H9 (cell line): ENCODE measurements at regions not wholly inside any gene's neighbourhood (a gene's known extent, or its start where the extent isn't known, plus 50 kb on each side); places are given as distances from the start of the nearest gene placed in this dataset.

Experiments used
- DNase-seq: peaks from one replicate; pipeline ENCODE4 v3.0.0-alpha.2; 2017
- H2AFZ ChIP-seq: one replicate; pipeline ENCODE4 v1.6.1; 2013; ENCODE audit warnings: mild to moderate bottlenecking, low read length, control low read depth, moderate library complexity
- H2AK5ac ChIP-seq: 2 replicates; pipeline ENCODE4 v1.6.1; 2013; ENCODE audit warnings: low read length, control low read depth, mixed read lengths; ENCODE audit not compliant: insufficient read length
- H2BK120ac ChIP-seq: one replicate; pipeline ENCODE4 v1.6.1; 2013; ENCODE audit warnings: low read depth, mild to moderate bottlenecking, low read length, control low read depth, inconsistent platforms; ENCODE audit not compliant: poor library complexity, severe bottlenecking
- H2BK12ac ChIP-seq: 2 replicates; pipeline ENCODE4 v1.6.1; 2013; ENCODE audit warnings: low read length, control low read depth, mixed read lengths, low read depth; ENCODE audit not compliant: insufficient read length
- H2BK15ac ChIP-seq: 2 replicates; pipeline ENCODE4 v1.6.1; 2013; ENCODE audit warnings: low read depth, low read length, control low read depth
- H2BK20ac ChIP-seq: one replicate; pipeline ENCODE4 v1.6.1; 2013; ENCODE audit warnings: low read depth, mild to moderate bottlenecking, low read length, control low read depth, inconsistent platforms; ENCODE audit not compliant: poor library complexity, severe bottlenecking
- H2BK5ac ChIP-seq: 2 replicates; pipeline ENCODE4 v1.6.1; 2013; ENCODE audit warnings: low read length, control low read depth, mixed read lengths; ENCODE audit not compliant: insufficient read length
- H3K14ac ChIP-seq: 2 replicates; pipeline ENCODE4 v1.6.1; 2013; ENCODE audit warnings: low read length, control low read depth; ENCODE audit not compliant: insufficient read depth
- H3K18ac ChIP-seq: 2 replicates; pipeline ENCODE4 v1.6.1; 2013; ENCODE audit warnings: low read depth, mild to moderate bottlenecking, mixed read lengths, low read length, control low read depth; ENCODE audit not compliant: insufficient read length
- H3K23ac ChIP-seq: 2 replicates; pipeline ENCODE4 v1.6.1; 2013; ENCODE audit warnings: low read length, control low read depth, mixed read lengths, low read depth; ENCODE audit not compliant: insufficient read length
- H3K23me2 ChIP-seq: 2 replicates; pipeline ENCODE4 v1.6.1; 2013; ENCODE audit warnings: low read depth, mild to moderate bottlenecking, mixed read lengths, low read length, control low read depth; ENCODE audit not compliant: insufficient read length, poor library complexity, severe bottlenecking
- H3K27ac ChIP-seq: 2 replicates; pipeline ENCODE4 v1.5.1; 2013; ENCODE audit warnings: low read length, control low read depth, mixed read lengths, low read depth; ENCODE audit not compliant: insufficient read length
- H3K27me3 ChIP-seq: 2 replicates; pipeline ENCODE4 v1.6.1; 2013; ENCODE audit warnings: low read length, control low read depth, inconsistent platforms; ENCODE audit not compliant: insufficient read depth
- H3K4ac ChIP-seq: 2 replicates; pipeline ENCODE4 v1.6.1; 2013; ENCODE audit warnings: low read depth, mild to moderate bottlenecking, control low read depth, inconsistent platforms, low read length, moderate library complexity
- H3K4me1 ChIP-seq: 2 replicates; pipeline ENCODE4 v1.6.1; 2013; ENCODE audit warnings: low read length, control low read depth, inconsistent platforms; ENCODE audit not compliant: insufficient read depth
- H3K4me2 ChIP-seq: 2 replicates; pipeline ENCODE4 v1.6.1; 2013; ENCODE audit warnings: low read length, control low read depth, mixed read lengths; ENCODE audit not compliant: insufficient read length, insufficient read depth
- H3K56ac ChIP-seq: 2 replicates; pipeline ENCODE4 v1.6.1; 2013; ENCODE audit warnings: low read depth, mild to moderate bottlenecking, mixed read lengths, low read length, control low read depth; ENCODE audit not compliant: insufficient read length
- H3K79me1 ChIP-seq: 2 replicates; pipeline ENCODE4 v1.6.1; 2013; ENCODE audit warnings: low read depth, mild to moderate bottlenecking, moderate library complexity, low read length, control low read depth, inconsistent platforms; ENCODE audit not compliant: insufficient read depth, poor library complexity, severe bottlenecking
- H3K79me2 ChIP-seq: 2 replicates; pipeline ENCODE4 v1.6.1; 2013; ENCODE audit warnings: low read length, control low read depth, inconsistent platforms; ENCODE audit not compliant: insufficient read depth
- H3K9ac ChIP-seq: 2 replicates; pipeline ENCODE4 v1.6.1; 2013; ENCODE audit warnings: low read length, control low read depth, mixed read lengths; ENCODE audit not compliant: insufficient read length; ENCODE audit errors: extremely low read depth
- H3K9me3 ChIP-seq: one replicate; pipeline ENCODE4 v1.6.1; 2013; ENCODE audit warnings: low read depth, low read length, inconsistent platforms; ENCODE audit not compliant: control insufficient read depth
- H3T11ph ChIP-seq: one replicate; pipeline ENCODE4 v1.6.1; 2013; ENCODE audit warnings: mild to moderate bottlenecking, low read length, control low read depth, inconsistent platforms
- H4K20me1 ChIP-seq: one replicate; pipeline ENCODE4 v1.6.1; 2013; ENCODE audit not compliant: control insufficient read depth, insufficient read length, insufficient read depth
- H4K5ac ChIP-seq: 2 replicates; pipeline ENCODE4 v1.6.1; 2013; ENCODE audit warnings: low read depth, mild to moderate bottlenecking, mixed read lengths, low read length, control low read depth; ENCODE audit not compliant: insufficient read length
- H4K8ac ChIP-seq: replicated peaks from 2 replicates; pipeline ENCODE4 v1.6.1; 2013; ENCODE audit warnings: low read length, control low read depth, mixed read lengths, low read depth; ENCODE audit not compliant: insufficient read length
- H4K91ac ChIP-seq: 2 replicates; pipeline ENCODE4 v1.6.1; 2013; ENCODE audit warnings: low read depth, mild to moderate bottlenecking, moderate library complexity, mixed read lengths, low read length, control low read depth; ENCODE audit not compliant: insufficient read length
- H3K27ac Mint-ChIP-seq, 3 experiments: 2 replicates in 2 of 3; 3 replicates in 1 of 3; pipeline ENCODE4 v1.8.0; 2020 to 2021; ENCODE audit warnings: mixed read lengths in 3 of 3, mild to moderate bottlenecking in 1 of 3, moderate library complexity in 1 of 3
- H3K27me3 Mint-ChIP-seq: 2 replicates; pipeline ENCODE4 v1.8.0; 2021; ENCODE audit warnings: low read depth, mild to moderate bottlenecking, moderate library complexity, mixed read lengths
- H3K36me3 Mint-ChIP-seq, 3 experiments: 2 replicates in 2 of 3; 3 replicates in 1 of 3; pipeline ENCODE4 v1.8.0; 2020 to 2021; ENCODE audit warnings: low read depth in 3 of 3, mixed read lengths in 3 of 3; ENCODE audit not compliant: insufficient read depth in 1 of 3
- H3K4me1 Mint-ChIP-seq, 2 experiments: 2 replicates each; pipeline ENCODE4 v1.8.0; 2020; ENCODE audit warnings: mixed read lengths in 2 of 2
- H3K4me3 Mint-ChIP-seq, 2 experiments: 2 replicates in 1 of 2; 3 replicates in 1 of 2; pipeline ENCODE4 v1.8.0; 2020 to 2021; ENCODE audit warnings: mild to moderate bottlenecking in 2 of 2, mixed read lengths in 2 of 2, moderate library complexity in 1 of 2
- H3K9me3 Mint-ChIP-seq, 2 experiments: 2 replicates in 1 of 2; 3 replicates in 1 of 2; pipeline ENCODE4 v1.8.0; 2020; ENCODE audit warnings: mild to moderate bottlenecking in 2 of 2, mixed read lengths in 2 of 2, moderate library complexity in 1 of 2
- CTCF ChIP-seq: fragments of 200-600 bp; sonication (generic); conservative IDR thresholded peaks from 3 replicates; pipeline ENCODE4 v1.8.0; 2021; ENCODE audit warnings: antibody characterized with exemption, mild to moderate bottlenecking
- WGBS: extraction: QIAGEN DNeasy Blood & Tissue Kit; methylation state at CpG from one replicate; pipeline ENCODE4 v1.1.7; 2013; ENCODE audit warnings: missing lambda C conversion rate, low lambda C conversion rate, mixed read lengths; ENCODE audit not compliant: insufficient read length; ENCODE audit errors: extremely low coverage; 5-methylcytosine and 5-hydroxymethylcytosine counted together

GRCh38 chr10:10421071-10421470 is 596.6 kb upstream of the CELF2 start:
- no peaks in the 10 kb centered on the region; a peak in 2 of 7 replicates for H3K36me3 Mint-ChIP-seq
- no peak overlapping the region for H3K27ac ChIP-seq
- H4K91ac ChIP-seq, result no peak overlapping the region
- H3K18ac ChIP-seq, result no peak overlapping the region
- H2BK20ac ChIP-seq, result no peak overlapping the region
- no peaks in the 10 kb centered on the region for H3K27me3 ChIP-seq
- no peak overlapping the region for H3K9ac ChIP-seq
- no CpG with 5 or more reads among the region's 5 CpGs for WGBS
- H4K5ac ChIP-seq, result no peak overlapping the region
- no peak overlapping the region for H3K14ac ChIP-seq
- no peaks in the 10 kb centered on the region for H3K79me2 ChIP-seq
- no peaks in the 10 kb centered on the region for H4K20me1 ChIP-seq
- no peaks in the 10 kb centered on the region for H3K4me1 ChIP-seq
- no peaks in the 10 kb centered on the region for H3K9me3 ChIP-seq
- no peak for TF ChIP-seq CTCF
- no peak overlapping the region for H3T11ph ChIP-seq
- 0 out of 5 replicates have a peak, but pooled peaks cover 0 to 2% of the 10 kb centered on the region in 2 experiments for H3K9me3 Mint-ChIP-seq
- no peak for DNase-seq
- H3K23ac ChIP-seq, result no peak overlapping the region
- H4K8ac ChIP-seq, result no peak overlapping the region
- H3K27ac Mint-ChIP-seq, result no peak overlapping the region
- no peak overlapping the region for H2BK120ac ChIP-seq
- H3K23me2 ChIP-seq, result no peaks in the 10 kb centered on the region
- no peak overlapping the region for H2BK5ac ChIP-seq
- H3K4ac ChIP-seq, result no peak overlapping the region
- H2AFZ ChIP-seq, result no peak overlapping the region
- H2AK5ac ChIP-seq, result no peak overlapping the region
- no peaks in the 10 kb centered on the region for H3K79me1 ChIP-seq
- H2BK12ac ChIP-seq, result no peak overlapping the region
- peaks cover 20 to 25% of the 10 kb centered on the region in 2 experiments for H3K4me1 Mint-ChIP-seq
- no peak overlapping the region for H3K4me3 Mint-ChIP-seq
- no peaks in the 10 kb centered on the region for H3K27me3 Mint-ChIP-seq
- H2BK15ac ChIP-seq, result no peak overlapping the region
- no peak overlapping the region for H3K4me2 ChIP-seq
- no peak overlapping the region for H3K56ac ChIP-seq
